Effector memory CD8-positive, alpha-beta T cell (primary cell): ENCODE measurements at regions not wholly inside any gene's neighbourhood (a gene's known extent, or its start where the extent isn't known, plus 50 kb on each side); places are given as distances from the start of the nearest gene placed in this dataset.

Source experiments
- ATAC-seq: fragments of 150-1000 bp; cut with Tn5 transposase; replicated peaks from 2 replicates; pipeline ENCODE4 v1.10.0; 2021; ENCODE audit warnings: mild to moderate bottlenecking, moderate library complexity
- DNase-seq, 3 experiments: peaks; one replicate each; pipeline ENCODE4 v3.0.0; 2021
- H3K27ac Mint-ChIP-seq, 2 donors: one replicate each; pipeline ENCODE4 v1.8.0; 2022; ENCODE audit warnings: mild to moderate bottlenecking in 2 of 2, mixed read lengths in 2 of 2, moderate library complexity in 2 of 2
- H3K27me3 Mint-ChIP-seq, 2 donors: one replicate each; pipeline ENCODE4 v1.8.0; 2022; ENCODE audit warnings: mixed read lengths in 2 of 2
- H3K36me3 Mint-ChIP-seq: one replicate; pipeline ENCODE4 v1.8.0; 2022; ENCODE audit warnings: mild to moderate bottlenecking, moderate library complexity, mixed read lengths; ENCODE audit not compliant: insufficient read depth
- H3K4me1 Mint-ChIP-seq, 2 donors: one replicate each; pipeline ENCODE4 v1.8.0; 2022; ENCODE audit warnings: low read depth in 2 of 2, mixed read lengths in 2 of 2
- H3K4me3 Mint-ChIP-seq, 2 donors: one replicate each; pipeline ENCODE4 v1.8.0; 2022; ENCODE audit warnings: mild to moderate bottlenecking in 2 of 2, mixed read lengths in 2 of 2, moderate library complexity in 2 of 2
- H3K9me3 Mint-ChIP-seq, 2 donors: one replicate each; pipeline ENCODE4 v1.8.0; 2022; ENCODE audit warnings: mixed read lengths in 2 of 2

DNA sequence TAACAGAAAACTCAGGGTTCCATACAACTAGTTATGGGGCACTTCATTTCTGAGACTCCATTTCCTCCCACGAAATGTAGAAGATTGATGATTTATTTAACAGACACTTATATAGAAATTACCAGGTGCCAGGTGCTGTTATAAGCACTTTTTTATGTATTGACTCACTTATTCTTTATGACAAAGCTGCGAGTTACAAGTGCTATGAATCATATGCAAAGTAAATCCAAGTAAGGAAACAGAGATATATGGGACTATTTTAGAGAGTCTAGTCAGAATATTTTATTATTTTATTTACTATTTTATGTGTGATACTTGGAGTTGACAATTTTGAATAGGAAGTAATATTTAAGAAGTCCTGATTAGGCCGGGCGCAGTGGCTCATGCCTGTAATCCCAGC, 822.8 kb upstream of the C9orf72 start:
- ATAC-seq (no peak), DNase-seq (no peak)
- no peaks in the 10 kb centered on the region for H3K36me3 Mint-ChIP-seq
- H3K4me3 Mint-ChIP-seq: no peak overlapping the region
- no peaks in the 10 kb centered on the region for H3K27me3 Mint-ChIP-seq
- H3K9me3 Mint-ChIP-seq: peaks cover 0 to 1% of the 10 kb centered on the region in 2 donors
- H3K4me1 Mint-ChIP-seq: no peaks in the 10 kb centered on the region
- H3K27ac Mint-ChIP-seq: no peak overlapping the region

- no peak overlapping the region for H3K4me3 Mint-ChIP-seq
- DNase-seq (no peak), ATAC-seq (no peak)
- H3K27ac Mint-ChIP-seq: no peak overlapping the region
- H3K36me3 Mint-ChIP-seq: no peaks in the 10 kb centered on the region
- peaks cover 0 to 9% of the 10 kb centered on the region in 2 donors for H3K9me3 Mint-ChIP-seq
- no peaks in the 10 kb centered on the region for H3K4me1 Mint-ChIP-seq
- no peaks in the 10 kb centered on the region for H3K27me3 Mint-ChIP-seq
These were observed 834.1 kb upstream of the C9orf72 start for GRCh38 chr9:28407351-28407750.

GRCh38 chr9:28409919-28410318, 836.6 kb upstream of the C9orf72 start:
- Mint-ChIP-seq H3K4me1 (no peaks in the 10 kb centered on the region), H3K4me3 (no peak overlapping the region), H3K27ac (no peak overlapping the region), H3K27me3 (no peaks in the 10 kb centered on the region), H3K36me3 (no peaks in the 10 kb centered on the region), H3K9me3 (peaks cover 0 to 6% of the 10 kb centered on the region in 2 donors)
- ATAC-seq: no peak
- no peak for DNase-seq

- Mint-ChIP-seq H3K4me3 (no peak overlapping the region), H3K9me3 (peaks cover 0 to 6% of the 10 kb centered on the region in 2 donors), H3K36me3 (no peaks in the 10 kb centered on the region), H3K27ac (no peak overlapping the region), H3K27me3 (no peaks in the 10 kb centered on the region), H3K4me1 (no peaks in the 10 kb centered on the region)
- ATAC-seq (no peak), DNase-seq (no peak)
These were observed 837.1 kb upstream of the C9orf72 start for GRCh38 chr9:28410411-28410810.

DNA sequence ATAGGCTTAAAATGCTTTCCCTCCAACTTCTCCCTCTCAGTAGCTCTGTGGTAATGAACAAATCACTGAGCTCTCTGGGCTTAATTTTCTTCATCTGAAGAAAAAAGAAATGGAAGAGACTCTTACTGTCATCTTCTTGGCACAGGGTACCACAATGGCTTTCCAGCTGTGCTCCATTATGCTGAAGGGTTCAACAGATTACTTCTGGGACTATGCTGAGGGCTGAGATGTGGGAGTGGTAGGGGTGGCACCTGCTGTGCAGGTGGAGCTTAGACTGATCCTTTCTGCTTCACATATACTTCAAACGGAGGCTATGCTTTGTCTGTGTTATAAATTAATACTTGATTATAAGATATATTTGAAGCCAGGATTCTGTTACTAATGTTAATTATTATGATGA, 840.2 kb upstream of the C9orf72 start:
- Mint-ChIP-seq H3K27ac (no peak overlapping the region), H3K9me3 (no peaks in the 10 kb centered on the region), H3K27me3 (no peaks in the 10 kb centered on the region), H3K4me3 (no peak overlapping the region), H3K4me1 (no peaks in the 10 kb centered on the region), H3K36me3 (no peaks in the 10 kb centered on the region)
- DNase-seq (no peak), ATAC-seq (no peak)

GRCh38 chr9:28423255-28423654, 850.0 kb upstream of the C9orf72 start:
- no peak overlapping the region for H3K4me3 Mint-ChIP-seq
- ATAC-seq: no peak
- peaks cover 0 to 2% of the 10 kb centered on the region in 2 donors for H3K9me3 Mint-ChIP-seq
- H3K27ac Mint-ChIP-seq: no peak overlapping the region
- H3K27me3 Mint-ChIP-seq: no peaks in the 10 kb centered on the region
- no peaks in the 10 kb centered on the region for H3K4me1 Mint-ChIP-seq
- DNase-seq: no peak
- no peaks in the 10 kb centered on the region for H3K36me3 Mint-ChIP-seq

DNA sequence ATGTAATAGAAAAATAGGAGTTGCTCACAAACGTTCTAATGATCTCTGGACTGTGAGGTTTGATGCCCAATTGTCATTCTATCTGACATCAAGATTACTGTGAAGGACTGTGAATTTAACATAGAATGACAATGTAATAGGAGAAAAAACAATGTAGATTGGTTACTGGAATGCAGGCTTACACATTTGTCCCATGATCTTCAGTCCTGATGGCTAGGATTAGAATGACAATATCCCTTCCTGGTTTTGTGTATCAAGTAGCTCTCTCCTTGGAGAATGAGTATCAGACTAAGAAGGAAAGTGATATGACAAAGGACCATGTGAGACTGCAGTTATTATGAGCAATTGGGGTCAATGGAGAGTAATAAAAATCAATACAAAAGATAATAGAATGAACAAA, 862.2 kb upstream of the C9orf72 start:
- Mint-ChIP-seq H3K9me3 (peaks cover 15 to 39% of the 10 kb centered on the region in 2 donors), H3K4me1 (no peaks in the 10 kb centered on the region)
- ATAC-seq: no peak

GRCh38 chr9:28439688-28440087, 866.4 kb upstream of the C9orf72 start:
- ATAC-seq: no peak

More for the DNA sequence above, 862.2 kb upstream of the C9orf72 start:
- no peaks in the 10 kb centered on the region for H3K36me3 Mint-ChIP-seq
- H3K27me3 Mint-ChIP-seq: no peaks in the 10 kb centered on the region
- no peak overlapping the region for H3K27ac Mint-ChIP-seq
- no peak overlapping the region for H3K4me3 Mint-ChIP-seq
- no peak for DNase-seq

DNA sequence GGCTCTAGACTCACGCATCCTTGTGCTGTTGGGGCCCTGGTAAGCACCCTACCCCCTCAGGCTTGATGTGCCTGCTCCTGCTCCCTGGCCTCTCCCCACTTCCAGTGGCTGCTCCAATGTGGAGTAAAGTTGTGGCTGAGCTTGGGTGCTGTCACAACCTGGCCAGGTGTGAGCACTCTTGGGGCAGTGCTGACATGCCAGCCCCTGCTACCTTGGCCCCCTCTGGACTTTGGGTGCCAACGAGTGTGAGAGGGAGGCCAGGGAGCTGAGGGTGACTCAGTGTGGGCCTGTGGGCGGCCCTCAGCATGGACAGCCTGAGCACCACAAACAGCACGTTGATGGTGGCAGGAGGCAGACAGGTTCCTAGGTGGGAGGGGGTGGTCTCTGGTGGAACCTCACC, 870.2 kb upstream of the C9orf72 start:
- Mint-ChIP-seq H3K4me1 (no peaks in the 10 kb centered on the region), H3K27ac (no peak overlapping the region)
- ATAC-seq: no peak

More at GRCh38 chr9:28439688-28440087, 866.4 kb upstream of the C9orf72 start:
- Mint-ChIP-seq H3K9me3 (peaks cover 11 to 26% of the 10 kb centered on the region in 2 donors), H3K4me1 (no peaks in the 10 kb centered on the region), H3K27me3 (no peaks in the 10 kb centered on the region), H3K4me3 (no peak overlapping the region), H3K36me3 (no peaks in the 10 kb centered on the region), H3K27ac (no peak overlapping the region)
- DNase-seq: no peak

GRCh38 chr9:28444637-28445036, 871.4 kb upstream of the C9orf72 start:
- Mint-ChIP-seq H3K9me3 (peaks cover 3 to 9% of the 10 kb centered on the region in 2 donors), H3K36me3 (no peaks in the 10 kb centered on the region), H3K27me3 (no peaks in the 10 kb centered on the region), H3K4me3 (no peak overlapping the region), H3K4me1 (no peaks in the 10 kb centered on the region), H3K27ac (no peak overlapping the region)
- ATAC-seq (no peak), DNase-seq (no peak)

More for the DNA sequence above, 870.2 kb upstream of the C9orf72 start:
- Mint-ChIP-seq H3K9me3 (peaks cover 6 to 9% of the 10 kb centered on the region in 2 donors), H3K4me3 (no peak overlapping the region), H3K36me3 (no peaks in the 10 kb centered on the region), H3K27me3 (no peaks in the 10 kb centered on the region)
- no peak for DNase-seq

DNA sequence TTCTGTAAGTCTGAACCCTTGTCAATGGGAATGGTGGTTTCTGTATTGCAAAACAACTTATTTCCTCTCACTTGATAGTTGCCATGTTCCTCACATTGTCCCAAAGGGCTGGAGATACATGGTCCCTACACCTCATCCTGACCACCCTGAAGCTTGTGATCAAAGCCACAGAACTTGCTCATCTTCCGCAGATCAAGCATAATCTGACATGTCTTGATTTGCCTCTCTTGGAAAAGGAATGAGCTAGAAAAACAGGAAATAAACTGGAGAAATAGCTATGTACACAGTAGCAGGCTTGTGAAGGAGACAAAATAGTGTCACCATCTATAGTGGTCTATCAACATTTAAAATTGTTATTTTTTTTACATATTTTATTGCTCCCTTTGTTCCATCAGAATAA, 871.9 kb upstream of the C9orf72 start:
- Mint-ChIP-seq H3K27me3 (no peaks in the 10 kb centered on the region), H3K4me1 (no peaks in the 10 kb centered on the region), H3K4me3 (no peak overlapping the region), H3K9me3 (peaks cover 7 to 9% of the 10 kb centered on the region in 2 donors), H3K27ac (no peak overlapping the region), H3K36me3 (no peaks in the 10 kb centered on the region)
- DNase-seq: no peak
- no peak for ATAC-seq

GRCh38 chr9:28453918-28454317, 880.6 kb upstream of the C9orf72 start:
- no peak for DNase-seq
- no peak overlapping the region for H3K4me3 Mint-ChIP-seq
- no peak for ATAC-seq
- no peak overlapping the region for H3K27ac Mint-ChIP-seq
- no peaks in the 10 kb centered on the region for H3K4me1 Mint-ChIP-seq
- peaks cover 14 to 15% of the 10 kb centered on the region in 2 donors for H3K9me3 Mint-ChIP-seq
- H3K27me3 Mint-ChIP-seq: no peaks in the 10 kb centered on the region
- H3K36me3 Mint-ChIP-seq: no peaks in the 10 kb centered on the region

GRCh38 chr9:28456861-28457260, 883.6 kb upstream of the C9orf72 start:
- Mint-ChIP-seq H3K27me3 (no peaks in the 10 kb centered on the region), H3K27ac (no peak overlapping the region), H3K4me1 (no peaks in the 10 kb centered on the region), H3K4me3 (no peak overlapping the region), H3K9me3 (peaks cover 12 to 21% of the 10 kb centered on the region in 2 donors), H3K36me3 (no peaks in the 10 kb centered on the region)
- no peak for DNase-seq
- ATAC-seq: no peak

GRCh38 chr9:28464481-28465216, 891.4 kb upstream of the C9orf72 start:
- Mint-ChIP-seq H3K4me3 (no peak overlapping the region), H3K9me3 (peaks cover 9 to 14% of the 10 kb centered on the region in 2 donors), H3K27me3 (no peaks in the 10 kb centered on the region), H3K27ac (no peak overlapping the region), H3K36me3 (peaks cover 2% of the 10 kb centered on the region), H3K4me1 (no peaks in the 10 kb centered on the region)
- no peak for DNase-seq
- no peak for ATAC-seq
